ENCODE measurements at regions not wholly inside any gene's neighbourhood (a gene's known extent, or its start where the extent isn't known, plus 50 kb on each side); places are given as distances from the start of the nearest gene placed in this dataset.

GRCh38 chr13:59208405-59209195 lies 955.1 kb downstream of the DIAPH3 start:
- no peak for DNase-seq (ENCODE audit: low read depth)

GRCh38 chr13:59210543-59210942 lies 953.2 kb downstream of the DIAPH3 start:
- no peak for DNase-seq (ENCODE audit: low read depth)
- H3K4me3 ChIP-seq (ENCODE audit: low read depth, low read length), result no peak overlapping the region

More at GRCh38 chr13:59208405-59209195, 955.1 kb downstream of the DIAPH3 start:
- H3K4me3 ChIP-seq (ENCODE audit: low read depth, low read length), result no peak overlapping the region

DNA sequence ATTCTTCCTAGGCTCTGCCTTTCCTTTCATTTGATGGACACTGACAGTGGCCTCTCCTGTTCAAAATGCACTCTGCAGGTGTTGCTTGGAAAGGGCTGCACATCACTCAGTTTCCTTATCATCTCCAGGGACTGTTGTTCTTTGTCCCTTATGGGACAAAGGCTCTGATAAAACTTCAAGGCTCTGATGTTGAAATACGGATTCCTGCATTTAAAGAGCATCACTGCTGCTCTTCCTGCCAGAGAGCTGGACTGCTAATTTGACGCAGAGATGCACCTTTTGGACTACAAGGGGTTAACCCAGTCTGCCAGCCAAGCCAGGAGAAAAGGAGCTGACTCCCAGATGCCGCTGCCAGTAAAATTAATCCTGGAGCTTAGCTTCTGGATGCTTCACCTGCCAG lies 952.1 kb downstream of the DIAPH3 start:
- no peak overlapping the region for H3K4me3 ChIP-seq (ENCODE audit: low read depth, low read length)
- no peak for DNase-seq (ENCODE audit: low read depth)

- DNase-seq (ENCODE audit: low read depth), result no peak
- H3K4me3 ChIP-seq (ENCODE audit: low read depth, low read length), result no peak overlapping the region
Measured at GRCh38 chr13:59229401-59229800, 934.3 kb downstream of the DIAPH3 start.

DNA sequence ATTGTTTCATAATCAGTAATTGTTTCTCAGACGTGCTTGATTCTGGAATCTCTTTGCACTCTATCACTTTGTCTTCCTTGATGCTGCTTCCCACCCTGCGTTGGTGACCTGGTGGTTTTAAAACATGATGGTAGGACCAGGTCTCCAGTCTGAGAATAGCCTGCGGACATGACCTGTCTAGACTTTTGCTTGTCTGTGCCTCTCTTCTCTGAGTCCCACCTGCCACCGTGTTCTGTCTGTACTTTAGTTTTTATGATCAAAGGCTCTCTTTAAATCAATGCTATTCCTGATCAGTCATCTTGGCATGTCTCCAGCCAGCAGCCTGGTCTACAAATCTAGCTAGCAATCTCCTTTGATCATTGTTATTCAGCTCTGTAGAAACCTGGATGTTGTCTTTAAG lies 933.9 kb downstream of the DIAPH3 start:
- no peak for DNase-seq (ENCODE audit: low read depth)
- no peak overlapping the region for H3K4me3 ChIP-seq (ENCODE audit: low read depth, low read length)

DNA sequence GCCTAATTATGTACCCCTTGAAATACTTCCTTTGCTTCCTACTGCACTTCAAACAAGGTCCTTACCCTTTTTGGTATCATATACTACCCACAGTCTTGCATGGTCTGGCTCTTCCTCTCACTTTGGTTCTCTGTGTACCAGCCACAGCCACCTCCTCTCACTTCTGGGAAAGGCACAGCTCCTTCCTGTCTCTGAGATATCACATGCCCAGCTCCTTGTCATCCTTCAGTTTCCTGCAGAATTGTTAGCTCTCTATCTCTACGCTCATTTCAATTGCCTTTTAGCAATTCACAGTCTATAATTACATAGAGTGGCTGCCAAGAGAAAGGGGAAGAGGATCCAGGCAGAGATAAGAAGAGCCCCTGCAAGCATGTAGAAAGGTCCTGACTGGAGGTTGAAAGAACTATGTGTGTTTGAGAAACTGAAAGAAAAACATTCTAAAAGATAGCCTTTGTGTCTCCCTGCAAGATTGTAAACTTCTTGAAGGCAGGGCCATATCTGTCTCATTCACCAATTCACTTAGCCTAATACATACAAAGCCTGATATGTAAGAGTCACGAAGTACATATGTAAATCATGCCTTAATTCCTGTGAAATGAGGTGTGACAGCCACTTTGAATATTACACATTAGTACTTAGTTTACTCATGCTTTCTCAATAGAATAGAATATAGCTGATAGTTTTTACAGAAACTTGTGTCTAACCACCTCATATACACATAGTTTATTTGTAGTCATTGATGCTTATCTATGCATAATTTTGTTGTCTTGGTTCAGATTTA lies 933.1 kb downstream of the DIAPH3 start:
- no peak for DNase-seq (ENCODE audit: low read depth)
- no peak overlapping the region for H3K4me3 ChIP-seq (ENCODE audit: low read depth, low read length)

DNA sequence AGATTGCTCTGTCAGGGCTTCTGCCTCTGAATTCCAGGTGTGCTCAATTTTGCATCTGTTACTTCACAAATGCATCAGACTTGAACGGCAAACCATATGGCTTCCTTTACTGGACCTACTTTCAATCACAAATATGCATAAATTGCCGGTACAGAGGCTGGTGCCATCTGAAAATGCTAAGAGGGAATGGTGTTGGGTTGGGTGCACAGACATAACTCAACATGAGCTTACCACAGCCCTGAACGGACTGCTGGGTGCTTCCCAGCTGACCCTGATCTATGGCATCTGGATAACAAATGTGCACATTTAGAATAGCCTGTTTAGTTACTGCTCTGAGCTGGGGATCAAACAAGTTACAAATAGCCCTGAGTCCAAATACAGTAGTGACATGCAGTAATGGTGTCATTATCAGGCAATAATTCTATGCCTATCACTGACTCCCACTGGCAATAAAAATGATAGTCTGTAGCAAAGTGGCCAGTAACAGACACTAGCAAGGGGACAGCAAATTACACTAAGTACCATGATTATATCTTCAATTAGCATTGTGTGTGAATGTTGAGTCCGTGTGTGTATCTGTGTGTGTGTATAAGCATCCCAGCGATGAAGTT lies 927.3 kb downstream of the DIAPH3 start:
- H3K4me3 ChIP-seq (ENCODE audit: low read depth, low read length), result no peak overlapping the region

DNA sequence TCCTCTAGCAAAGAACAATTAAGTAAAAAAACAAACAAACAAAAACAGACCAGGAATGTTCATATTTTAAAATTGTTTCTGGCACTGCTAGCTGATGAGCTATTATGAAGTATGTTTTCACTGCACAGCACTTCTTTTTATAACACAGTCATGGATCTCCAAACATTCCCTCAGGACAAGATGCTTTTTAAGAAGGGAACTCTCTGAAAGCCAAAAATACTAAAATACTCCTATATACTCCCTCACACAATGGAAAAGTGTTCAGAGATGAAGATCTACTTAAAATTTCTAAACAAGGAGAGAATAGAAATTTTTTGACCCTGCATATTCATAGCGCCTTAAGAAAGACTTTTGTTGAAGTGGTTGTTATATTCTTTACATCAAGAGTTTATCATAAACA lies 926.8 kb downstream of the DIAPH3 start:
- no peak overlapping the region for H3K4me3 ChIP-seq (ENCODE audit: low read depth, low read length)
- DNase-seq (ENCODE audit: low read depth), result no peak

More for the DNA sequence above, 927.3 kb downstream of the DIAPH3 start:
- no peak for DNase-seq (ENCODE audit: low read depth)

- DNase-seq (ENCODE audit: low read depth), result no peak
Measured at GRCh38 chr13:59247171-59247570, 916.6 kb downstream of the DIAPH3 start.

DNA sequence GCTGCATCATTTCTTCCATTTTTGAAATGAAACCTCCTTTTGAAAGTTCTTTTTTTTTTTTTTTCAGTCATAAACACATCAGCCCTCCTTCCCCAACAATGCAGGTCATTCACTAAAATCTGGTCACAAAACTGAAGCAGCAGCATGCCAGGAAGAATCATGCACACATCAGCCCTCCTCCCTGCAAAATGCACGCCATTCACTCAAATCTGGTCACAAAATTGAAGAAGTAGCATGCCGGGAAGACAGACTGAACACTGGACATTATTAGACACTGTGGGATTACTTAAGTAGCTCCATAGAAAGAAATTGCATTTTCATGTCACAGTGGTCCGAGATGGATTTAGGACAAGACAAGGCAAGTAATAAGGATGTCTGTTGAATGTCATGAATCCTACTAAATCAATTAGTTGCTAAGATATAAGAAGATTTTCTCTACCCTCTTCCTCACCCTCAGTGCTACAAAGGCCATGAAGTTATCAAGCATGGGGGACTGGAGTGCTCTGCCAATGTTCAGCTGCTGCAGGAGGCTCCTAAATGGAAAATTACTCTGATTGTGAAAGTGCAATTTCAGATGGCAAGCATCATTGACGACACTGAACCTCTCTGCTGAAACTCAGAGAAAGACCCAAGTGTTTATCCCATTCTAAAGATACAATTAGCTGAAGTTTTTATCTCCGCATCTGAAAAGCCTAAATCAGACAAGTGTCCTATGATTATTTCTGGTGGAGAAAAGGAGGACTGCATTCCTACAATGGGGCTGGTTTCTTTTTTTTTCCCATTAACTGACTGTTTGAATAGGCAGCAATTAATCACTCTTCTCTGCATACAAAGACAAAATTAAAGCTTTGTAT lies 913.2 kb downstream of the DIAPH3 start:
- no peak overlapping the region for H3K4me3 ChIP-seq (ENCODE audit: low read depth, low read length)
- no peak for DNase-seq (ENCODE audit: low read depth)

More at GRCh38 chr13:59247171-59247570, 916.6 kb downstream of the DIAPH3 start:
- H3K4me3 ChIP-seq (ENCODE audit: low read depth, low read length), result no peak overlapping the region

DNA sequence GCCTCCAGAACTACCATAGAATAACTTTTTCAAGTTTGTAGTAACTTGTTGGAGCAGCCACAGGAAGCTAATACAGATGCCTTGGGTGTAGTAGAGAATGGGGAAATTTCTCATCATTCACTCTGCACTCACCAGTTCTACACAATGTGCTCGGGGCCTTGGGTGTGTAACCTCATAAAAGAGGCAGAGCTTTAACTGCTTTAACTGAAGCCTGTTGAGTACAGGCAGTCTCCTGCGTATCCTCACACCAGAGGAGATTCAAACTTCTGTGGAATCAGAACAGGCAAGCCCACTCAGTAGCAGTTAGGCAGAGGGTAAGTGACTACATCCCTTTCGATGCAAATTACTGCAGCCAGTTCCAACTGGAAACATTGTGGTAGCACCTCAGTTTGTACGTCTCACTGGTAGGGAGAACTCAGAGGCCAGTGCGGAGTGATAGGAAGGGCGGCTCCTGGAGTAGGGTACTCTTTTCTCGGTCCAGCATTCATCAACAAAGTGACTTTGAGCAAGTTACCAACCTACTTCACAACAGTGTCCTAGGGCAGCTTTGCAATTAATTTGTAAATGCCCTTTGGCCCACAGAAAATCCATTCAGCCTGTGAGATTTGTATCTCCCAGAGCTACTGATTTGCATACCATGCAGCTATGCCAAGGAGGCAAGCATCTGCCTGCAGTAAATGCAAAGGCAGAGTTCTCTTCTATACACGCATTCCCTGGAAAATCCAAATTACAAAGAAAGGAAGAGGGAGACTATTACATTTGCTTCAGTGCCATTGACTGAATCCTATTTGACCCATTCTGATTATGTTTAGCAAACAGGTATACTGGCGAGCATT lies 904.3 kb downstream of the DIAPH3 start:
- DNase-seq (ENCODE audit: low read depth), result no peak
- no peak overlapping the region for H3K4me3 ChIP-seq (ENCODE audit: low read depth, low read length)

- DNase-seq (ENCODE audit: low read depth), result no peak
Measured at GRCh38 chr13:59261928-59262488, 901.7 kb downstream of the DIAPH3 start.

GRCh38 chr13:59263531-59263930 lies 900.2 kb downstream of the DIAPH3 start:
- DNase-seq (ENCODE audit: low read depth), result no peak
- H3K4me3 ChIP-seq (ENCODE audit: low read depth, low read length), result no peak overlapping the region

More at GRCh38 chr13:59261928-59262488, 901.7 kb downstream of the DIAPH3 start:
- no peak overlapping the region for H3K4me3 ChIP-seq (ENCODE audit: low read depth, low read length)

GRCh38 chr13:59266478-59267063 lies 897.2 kb downstream of the DIAPH3 start:
- DNase-seq (ENCODE audit: low read depth), result no peak
- no peak overlapping the region for H3K4me3 ChIP-seq (ENCODE audit: low read depth, low read length)

- peak; percentile 28 for DNase-seq (ENCODE audit: low read depth)
- H3K4me3 ChIP-seq (ENCODE audit: low read depth, low read length), result no peak overlapping the region
Measured at GRCh38 chr13:59269476-59269875, 894.3 kb downstream of the DIAPH3 start.

DNA sequence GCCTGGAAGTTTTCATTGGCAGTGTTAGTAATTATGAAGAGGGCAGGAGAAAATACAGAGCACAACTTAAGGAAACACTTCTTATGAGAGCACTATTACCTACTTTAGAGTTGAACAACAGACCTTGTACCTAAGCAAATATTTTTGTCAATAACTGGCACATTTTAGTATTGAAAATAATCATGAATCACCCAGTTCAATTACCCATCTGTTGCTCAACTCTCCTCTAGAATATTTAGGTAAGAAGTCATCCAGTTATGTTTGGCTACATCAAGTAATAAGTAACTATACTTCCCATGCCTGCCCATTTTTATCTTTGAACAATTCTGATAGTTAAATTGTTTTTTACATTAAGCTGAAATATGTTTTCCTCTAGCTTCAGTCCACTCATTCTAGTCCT lies 893.4 kb downstream of the DIAPH3 start:
- no peak for DNase-seq (ENCODE audit: low read depth)
- no peak overlapping the region for H3K4me3 ChIP-seq (ENCODE audit: low read depth, low read length)

GRCh38 chr13:59274958-59275727 lies 888.6 kb downstream of the DIAPH3 start:
- DNase-seq (ENCODE audit: low read depth), result no peak
- no peak overlapping the region for H3K4me3 ChIP-seq (ENCODE audit: low read depth, low read length)
